Right lobe of liver (tissue), 6 donors: ENCODE measurements at regions not wholly inside any gene's neighbourhood (a gene's known extent, or its start where the extent isn't known, plus 50 kb on each side); places are given as distances from the start of the nearest gene placed in this dataset.

Source experiments
- ATAC-seq, 4 donors: fragments of 200-7000 bp; cut with Tn5 transposase; one replicate each; pipeline ENCODE4 v1.9.1; 2020; ENCODE audit warnings: mild to moderate bottlenecking in 4 of 4, moderate library complexity in 4 of 4
- DNase-seq, 3 donors: peaks; one replicate each; pipeline ENCODE4 v3.0.0-alpha.2; 2020
- H3K27ac ChIP-seq, 3 donors: fragments of 200-600 bp; one replicate each; pipeline ENCODE4 v1.8.0; 2022
- H3K27me3 ChIP-seq, 2 donors: fragments of 200-600 bp; one replicate each; pipeline ENCODE4 v1.8.0; 2022
- H3K36me3 ChIP-seq, 4 donors: fragments of 200-600 bp; sonication (generic) in 1 of 4; one replicate each; pipeline versions ENCODE4 v1.5.1 to v1.8.0; 2017 to 2022; ENCODE audit warnings: control low read depth in 1 of 4
- H3K4me1 ChIP-seq, 4 donors: fragments of 200-600 bp; sonication (generic) in 1 of 4; one replicate each; pipeline versions ENCODE4 v1.5.1 to v1.8.0; 2017 to 2022; ENCODE audit warnings: control low read depth in 1 of 4
- H3K4me3 ChIP-seq, 3 donors: fragments of 200-600 bp; one replicate each; pipeline ENCODE4 v1.8.0; 2022
- H3K9me3 ChIP-seq, 4 donors: fragments of 200-600 bp; sonication (generic) in 1 of 4; one replicate each; pipeline versions ENCODE4 v1.5.1 to v1.8.0; 2017 to 2022; ENCODE audit warnings: control low read depth in 1 of 4
- POLR2A ChIP-seq: fragments of 450-650 bp; IDR thresholded peaks from one replicate; pipeline ENCODE4 v1.6.1; 2017; ENCODE audit warnings: antibody characterized with exemption, mild to moderate bottlenecking
- WGBS: methylation state at CpG from one replicate; pipeline ENCODE4 v1.1.6; 2018; ENCODE audit warnings: low coverage, low lambda C conversion rate; ENCODE audit not compliant: insufficient coverage; ENCODE audit errors: missing lambda C conversion rate; 5-methylcytosine and 5-hydroxymethylcytosine counted together
- intact Hi-C, 2 donors: fragments of 100-400 bp; cut with DNase I; formaldehyde crosslinking; loops; one replicate each; pipeline versions ENCODE4 v1.11.2 to v1.14.1; 2022
- TF ChIP-seq, protein P1 (sequence below), 4 donors: fragments of 200-600 bp in 3 of 4; fragments of 450-650 bp in 1 of 4; IDR thresholded peaks; one replicate each; pipeline versions ENCODE4 v1.5.1 to v1.8.0; 2016 to 2022; ENCODE audit warnings: antibody characterized with exemption in 4 of 4, mild to moderate bottlenecking in 2 of 4
- donor health status: DM: no; HTN: yes; CAD: no.
- donor health status: DM: no; HTN: no; CAD: no.
- donor health status: DM: no; HTN: no; CAD: no.
- donor health status: DM: no; HTN: yes; CAD: no.
- donor health status: DM: no; HTN: yes; CAD: no.

- no peak overlapping the region for H3K4me3 ChIP-seq
- no peaks in the 10 kb centered on the region for H3K9me3 ChIP-seq
- ATAC-seq: no peak
- no peaks in the 10 kb centered on the region for H3K27me3 ChIP-seq
- intact Hi-C loops: no loop called here
- H3K4me1 ChIP-seq: peaks cover 0 to 29% (median 0%) of the 10 kb centered on the region in 4 donors
- no peak for TF ChIP-seq POLR2A
- TF ChIP-seq, protein P1, sequence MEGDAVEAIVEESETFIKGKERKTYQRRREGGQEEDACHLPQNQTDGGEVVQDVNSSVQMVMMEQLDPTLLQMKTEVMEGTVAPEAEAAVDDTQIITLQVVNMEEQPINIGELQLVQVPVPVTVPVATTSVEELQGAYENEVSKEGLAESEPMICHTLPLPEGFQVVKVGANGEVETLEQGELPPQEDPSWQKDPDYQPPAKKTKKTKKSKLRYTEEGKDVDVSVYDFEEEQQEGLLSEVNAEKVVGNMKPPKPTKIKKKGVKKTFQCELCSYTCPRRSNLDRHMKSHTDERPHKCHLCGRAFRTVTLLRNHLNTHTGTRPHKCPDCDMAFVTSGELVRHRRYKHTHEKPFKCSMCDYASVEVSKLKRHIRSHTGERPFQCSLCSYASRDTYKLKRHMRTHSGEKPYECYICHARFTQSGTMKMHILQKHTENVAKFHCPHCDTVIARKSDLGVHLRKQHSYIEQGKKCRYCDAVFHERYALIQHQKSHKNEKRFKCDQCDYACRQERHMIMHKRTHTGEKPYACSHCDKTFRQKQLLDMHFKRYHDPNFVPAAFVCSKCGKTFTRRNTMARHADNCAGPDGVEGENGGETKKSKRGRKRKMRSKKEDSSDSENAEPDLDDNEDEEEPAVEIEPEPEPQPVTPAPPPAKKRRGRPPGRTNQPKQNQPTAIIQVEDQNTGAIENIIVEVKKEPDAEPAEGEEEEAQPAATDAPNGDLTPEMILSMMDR (IDR thresholded peaks at IDR 0.05): no peak
- DNase-seq: no peak
- 54% methylated on average over 2 of the region's 2 CpGs for WGBS
- H3K36me3 ChIP-seq: no peaks in the 10 kb centered on the region
- H3K27ac ChIP-seq: no peak overlapping the region
Observed at GRCh38 chr6:6402006-6402405, 81.5 kb upstream of the F13A1 start.

GRCh38 chr6:6402591-6402990 is 82.1 kb upstream of the F13A1 start:
- 59% methylated on average over 5 of the region's 6 CpGs for WGBS
- Histone ChIP-seq H3K27me3 (no peaks in the 10 kb centered on the region), H3K36me3 (no peaks in the 10 kb centered on the region), H3K9me3 (no peaks in the 10 kb centered on the region), H3K27ac (no peak overlapping the region), H3K4me3 (no peak overlapping the region), H3K4me1 (peaks cover 0 to 31% (median 0%) of the 10 kb centered on the region in 4 donors)
- intact Hi-C loops: no loop called here
- TF ChIP-seq, protein P1 (IDR thresholded peaks at IDR 0.05): no peak
- TF ChIP-seq POLR2A: no peak
- ATAC-seq: no peak
- DNase-seq: no peak

DNA sequence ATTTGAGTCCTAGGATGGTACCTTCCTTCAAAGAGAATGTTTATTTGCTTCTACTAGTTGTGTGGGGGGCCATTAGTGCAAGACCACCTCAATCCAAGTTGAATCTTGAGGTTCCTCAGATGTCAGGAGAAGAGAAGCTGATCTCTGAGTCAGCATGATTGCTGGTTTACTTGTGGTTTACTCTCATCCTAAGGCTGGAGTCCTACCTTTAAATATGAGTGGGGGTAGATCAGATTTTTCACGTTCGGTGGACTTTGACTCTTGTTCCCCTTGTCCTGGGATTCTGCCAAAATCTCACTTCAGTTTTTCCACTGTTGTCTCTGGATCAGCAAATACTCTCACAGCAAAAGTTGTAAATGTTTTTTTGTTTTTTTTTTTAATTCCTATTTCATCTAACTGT is 84.6 kb upstream of the F13A1 start:
- intact Hi-C loops: no loop called here
- 0% methylated on average over 2 of the region's 2 CpGs for WGBS
- no peak for DNase-seq
- H3K27ac ChIP-seq: peak overlapping the region in 2 of 3 donors; percentile 55 to 73
- no peak overlapping the region for H3K4me3 ChIP-seq
- H3K27me3 ChIP-seq: no peaks in the 10 kb centered on the region
- no peaks in the 10 kb centered on the region for H3K9me3 ChIP-seq
- peaks cover 0 to 22% (median 0%) of the 10 kb centered on the region in 4 donors for H3K4me1 ChIP-seq
- no peaks in the 10 kb centered on the region for H3K36me3 ChIP-seq
- TF ChIP-seq POLR2A: no peak
- TF ChIP-seq, protein P1 (IDR thresholded peaks at IDR 0.05): no peak
- ATAC-seq: peak; percentile 74 to 91 (median 80)

DNA sequence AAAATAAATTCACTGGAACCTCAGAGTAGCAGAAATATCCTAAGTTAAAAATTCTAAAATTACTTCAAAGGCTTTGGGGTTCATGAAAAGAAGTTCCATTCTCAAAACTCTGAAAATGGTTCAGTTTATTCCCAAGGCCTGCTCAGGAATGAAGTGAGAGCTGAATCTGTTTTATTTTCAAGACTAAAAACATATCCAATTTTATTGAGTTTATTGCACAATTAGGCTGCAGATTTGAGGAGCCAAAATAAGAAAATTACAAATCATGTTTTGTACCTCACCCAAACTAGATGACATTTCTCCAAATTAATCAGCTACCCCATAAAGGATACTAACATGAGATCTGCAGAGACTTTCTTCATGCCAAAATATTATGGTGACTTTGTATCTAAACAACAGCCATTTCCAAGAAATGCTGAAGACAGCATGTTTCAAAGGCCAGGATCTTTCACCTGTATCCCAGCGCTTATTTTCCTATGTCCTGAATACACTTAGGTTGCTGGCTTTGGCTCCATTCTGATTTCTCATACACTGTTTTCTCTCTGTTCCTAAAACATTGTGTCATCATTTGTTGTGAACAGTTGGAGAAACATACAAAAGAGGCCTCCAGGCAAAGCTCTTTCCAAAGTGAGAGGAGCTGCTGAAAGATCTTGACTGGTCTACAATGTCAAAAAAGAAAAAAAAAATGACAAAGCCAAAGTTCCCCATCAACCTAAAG is 85.7 kb upstream of the F13A1 start:
- 33% methylated on average over 1 of the region's 1 CpG for WGBS
- H3K27ac ChIP-seq: peak overlapping the region in 2 of 3 donors; percentile 55 to 73
- TF ChIP-seq POLR2A: no peak
- TF ChIP-seq, protein P1 (IDR thresholded peaks at IDR 0.05): no peak
- H3K36me3 ChIP-seq: no peaks in the 10 kb centered on the region
- H3K4me3 ChIP-seq: no peak overlapping the region
- intact Hi-C loops: no loop called here
- DNase-seq (no peak), ATAC-seq (peak; percentile 49 to 74 (median 70))
- no peaks in the 10 kb centered on the region for H3K27me3 ChIP-seq
- H3K4me1 ChIP-seq: peaks cover 0 to 22% (median 0%) of the 10 kb centered on the region in 4 donors
- no peaks in the 10 kb centered on the region for H3K9me3 ChIP-seq
